Heart right ventricle (tissue), 16 donors: ENCODE measurements at regions not wholly inside any gene's neighbourhood (a gene's known extent, or its start where the extent isn't known, plus 50 kb on each side); places are given as distances from the start of the nearest gene placed in this dataset.

Experiments used
- ATAC-seq, 8 donors: fragments of 200-7000 bp; cut with Tn5 transposase; one replicate each; pipeline ENCODE4 v1.9.1; 2020; ENCODE audit warnings: mild to moderate bottlenecking in 8 of 8, moderate library complexity in 8 of 8, moderate number of reproducible peaks in 1 of 8
- DNase-seq, 2 donors: peaks; one replicate each; pipeline ENCODE4 v3.0.0-alpha.2; 2020
- H3K27ac ChIP-seq, 10 donors: fragments of 200-600 bp; sonication (generic) in 2 of 10; one replicate each; pipeline versions ENCODE4 v1.5.0 to v1.8.0; 2020 to 2022; ENCODE audit warnings: mild to moderate bottlenecking in 3 of 10
- H3K27me3 ChIP-seq, 7 donors: fragments of 200-600 bp; one replicate each; pipeline ENCODE4 v1.8.0; 2021 to 2022; ENCODE audit warnings: mild to moderate bottlenecking in 2 of 7
- H3K36me3 ChIP-seq, 9 donors: fragments of 200-600 bp; sonication (generic) in 1 of 9; one replicate each; pipeline versions ENCODE4 v1.5.0 to v1.8.0; 2020 to 2022; ENCODE audit warnings: mild to moderate bottlenecking in 2 of 9
- H3K4me1 ChIP-seq, 9 donors: fragments of 200-600 bp; sonication (generic) in 1 of 9; one replicate each; pipeline versions ENCODE4 v1.5.0 to v1.8.0; 2020 to 2022; ENCODE audit warnings: mild to moderate bottlenecking in 4 of 9
- H3K4me3 ChIP-seq, 10 donors: fragments of 200-600 bp; sonication (generic) in 2 of 10; one replicate each; pipeline versions ENCODE4 v1.5.0 to v1.8.0; 2020 to 2022; ENCODE audit warnings: mild to moderate bottlenecking in 7 of 10, moderate library complexity in 2 of 10
- H3K9me3 ChIP-seq, 11 donors: fragments of 200-600 bp in 10 of 11; sonication (generic) in 2 of 11; one replicate each; pipeline versions ENCODE4 v1.5.0 to v1.8.0; 2013 to 2022; ENCODE audit warnings: mild to moderate bottlenecking in 2 of 11, control low read depth in 1 of 11, moderate library complexity in 1 of 11
- WGBS, 2 donors: extraction: QIAGEN DNeasy Blood & Tissue Kit; methylation state at CpG; one replicate each; pipeline ENCODE4 v1.1.7; 2013; ENCODE audit warnings: inconsistent platforms in 1 of 2; 5-methylcytosine and 5-hydroxymethylcytosine counted together
- intact Hi-C, 10 donors: fragments of 100-400 bp; cut with DNase I; formaldehyde crosslinking; loops; one replicate each; pipeline versions ENCODE4 v1.11.1 to v1.14.2; 2022
- TF ChIP-seq, protein P1 (sequence below), 9 donors: fragments of 200-600 bp; sonication (generic) in 2 of 9; IDR thresholded peaks; one replicate each; pipeline versions ENCODE4 v1.5.0 to v1.8.0; 2021 to 2022; ENCODE audit warnings: antibody characterized with exemption in 9 of 9, mild to moderate bottlenecking in 5 of 9, moderate library complexity in 1 of 9
- donor health status: Arrhythmogenic right ventricular cardiomyopathy.
- donor health status: ischemic (EF 13 %, LVEDD 7.1; RV severe dilation, severe dysfunction).
- donor health status: healthy with polysubstance abuse.
- donor health status: DM: no; HTN: yes; CAD: no.
- donor health status: DM: no; HTN: no; CAD: no.
- donor health status: ischemic (EF 25% LVEDD 6.9; RV normal size, moderate dysfunction).
- donor health status: ischemic (EF 25% LVEDD 5.7; RV mildly dilated, moderate dysfunction).
- donor health status: healthy.
- donor health status: DM: yes; HTN: yes; CAD: no.
- donor health status: Ischemic cardiomyopathy.
- donor health status: ischemic (EF 35%, LVEDD 5.7; RV mildly dilated, moderate dysfunction).
- donor health status: nonischemic (EF 11% LVEDD 7.7; RV severe dilation, severe dysfunction).
- donor health status: DM: yes; HTN: yes; CAD: no.
- donor health status: PGD.
- donor health status: ischemic (EF 29% LVEDD 5.4; RV normal size, mild dysfunction).
- donor health status: nonischemic (EF 23%, LVEDD 6.1; RV moderate dilation, normal function).

DNA sequence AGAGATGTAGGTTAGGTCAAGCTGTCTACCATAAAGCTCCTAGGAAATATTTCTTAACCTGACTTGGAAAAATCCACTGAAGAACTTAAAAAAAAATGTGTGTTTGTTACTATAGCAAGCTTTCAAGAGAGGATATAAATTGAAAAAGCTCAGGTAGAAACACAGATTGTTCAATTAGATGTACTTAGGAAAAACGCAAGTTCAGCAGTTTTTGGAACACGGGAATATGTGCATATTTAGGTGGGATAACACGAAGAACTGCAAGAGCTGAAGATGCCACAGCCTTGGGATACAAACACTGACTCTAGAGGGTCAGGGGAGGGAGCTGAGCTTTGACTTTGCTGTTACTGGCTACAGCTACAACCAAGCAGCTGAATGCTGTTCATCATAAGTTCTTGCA lies 77.8 kb upstream of the FSHB start:
- no peak for DNase-seq
- H3K27me3 ChIP-seq = no peaks in the 10 kb centered on the region
- H3K4me3 ChIP-seq = no peak overlapping the region
- TF ChIP-seq, protein P1, sequence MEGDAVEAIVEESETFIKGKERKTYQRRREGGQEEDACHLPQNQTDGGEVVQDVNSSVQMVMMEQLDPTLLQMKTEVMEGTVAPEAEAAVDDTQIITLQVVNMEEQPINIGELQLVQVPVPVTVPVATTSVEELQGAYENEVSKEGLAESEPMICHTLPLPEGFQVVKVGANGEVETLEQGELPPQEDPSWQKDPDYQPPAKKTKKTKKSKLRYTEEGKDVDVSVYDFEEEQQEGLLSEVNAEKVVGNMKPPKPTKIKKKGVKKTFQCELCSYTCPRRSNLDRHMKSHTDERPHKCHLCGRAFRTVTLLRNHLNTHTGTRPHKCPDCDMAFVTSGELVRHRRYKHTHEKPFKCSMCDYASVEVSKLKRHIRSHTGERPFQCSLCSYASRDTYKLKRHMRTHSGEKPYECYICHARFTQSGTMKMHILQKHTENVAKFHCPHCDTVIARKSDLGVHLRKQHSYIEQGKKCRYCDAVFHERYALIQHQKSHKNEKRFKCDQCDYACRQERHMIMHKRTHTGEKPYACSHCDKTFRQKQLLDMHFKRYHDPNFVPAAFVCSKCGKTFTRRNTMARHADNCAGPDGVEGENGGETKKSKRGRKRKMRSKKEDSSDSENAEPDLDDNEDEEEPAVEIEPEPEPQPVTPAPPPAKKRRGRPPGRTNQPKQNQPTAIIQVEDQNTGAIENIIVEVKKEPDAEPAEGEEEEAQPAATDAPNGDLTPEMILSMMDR (IDR thresholded peaks at IDR 0.05) = no peak
- no peak for ATAC-seq
- H3K36me3 ChIP-seq = no peaks in the 10 kb centered on the region
- no peak overlapping the region for H3K27ac ChIP-seq
- peaks cover 0 to 7% (median 0%) of the 10 kb centered on the region in 9 donors for H3K4me1 ChIP-seq
- WGBS, 2 donors = 82 to 86% methylated on average over 3 of the region's 3 CpGs
- H3K9me3 ChIP-seq = no peaks in the 10 kb centered on the region
- intact Hi-C loops = no loop called here

DNA sequence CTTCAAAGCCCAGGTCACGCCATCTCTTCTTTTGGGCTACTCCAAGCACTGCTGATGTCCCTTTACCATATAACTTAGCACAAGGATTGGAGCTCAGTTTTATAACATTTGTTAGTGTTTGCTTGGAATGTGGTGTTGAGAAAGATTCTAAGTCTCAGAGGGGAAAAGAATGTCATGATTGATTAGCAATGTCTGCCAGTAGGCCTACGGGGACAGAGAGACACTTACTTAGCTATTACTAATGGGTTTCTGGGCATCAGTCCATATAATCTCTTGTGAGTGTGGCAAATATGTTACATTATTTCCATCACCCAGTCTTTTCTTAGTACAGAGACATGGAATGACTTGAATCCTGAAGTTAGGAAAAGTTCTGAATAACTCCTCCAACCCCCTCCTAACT lies 75.4 kb upstream of the FSHB start:
- 70 to 80% methylated on average over 2 of the region's 2 CpGs for WGBS, 2 donors
- H3K4me1 ChIP-seq = peaks cover 0 to 4% (median 0%) of the 10 kb centered on the region in 9 donors
- no peaks in the 10 kb centered on the region for H3K36me3 ChIP-seq
- intact Hi-C loops = no loop called here
- peaks cover 0 to 3% (median 0%) of the 10 kb centered on the region in 7 donors for H3K27me3 ChIP-seq
- no peak for DNase-seq
- H3K4me3 ChIP-seq = no peak overlapping the region
- H3K27ac ChIP-seq = no peak overlapping the region
- TF ChIP-seq, protein P1 (IDR thresholded peaks at IDR 0.05) = no peak
- ATAC-seq = peak in 1 of 8 donors; percentile 25
- no peaks in the 10 kb centered on the region for H3K9me3 ChIP-seq

DNA sequence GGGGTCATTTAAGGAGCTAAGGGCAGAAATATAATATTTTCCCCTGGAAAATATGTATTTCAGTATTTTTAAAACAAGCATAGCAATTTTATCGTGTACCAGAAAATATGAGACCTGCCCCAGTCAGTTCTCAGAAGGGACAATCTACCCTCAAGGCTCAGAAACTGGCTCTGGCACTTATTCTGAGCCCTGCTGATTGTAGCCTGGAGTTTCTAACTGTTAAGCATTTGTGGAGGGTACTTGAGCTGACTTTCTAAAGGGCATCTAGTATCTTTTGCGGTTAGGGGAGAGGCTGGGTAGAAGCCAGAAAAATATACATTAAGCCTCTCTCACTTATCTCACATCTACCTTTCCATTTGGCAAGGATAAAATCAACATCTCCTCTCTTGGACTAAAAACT lies 71.3 kb upstream of the FSHB start:
- H3K36me3 ChIP-seq = no peaks in the 10 kb centered on the region
- no peak for ATAC-seq
- WGBS, 2 donors = 59 to 76% methylated on average over 2 of the region's 2 CpGs

DNA sequence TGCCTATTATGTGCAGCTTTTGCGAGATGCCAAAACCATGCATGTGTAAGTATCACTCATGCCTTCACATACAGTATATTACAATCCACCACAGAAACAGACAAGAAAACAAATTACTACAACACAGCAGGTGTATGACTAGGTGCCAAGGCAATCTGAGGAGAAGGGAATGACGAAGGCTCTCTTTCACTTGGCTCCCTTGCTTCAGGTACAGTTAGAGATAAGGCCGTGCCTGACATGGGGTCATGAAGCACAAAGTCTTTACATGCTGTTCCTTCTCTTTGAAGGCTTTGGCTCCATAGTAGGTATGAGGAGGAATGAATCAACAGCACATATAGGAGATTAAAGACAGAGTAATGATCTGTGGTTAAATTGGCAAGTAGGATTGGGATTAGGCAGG lies 65.2 kb upstream of the FSHB start:
- WGBS, 2 donors = 83 to 89% methylated on average over 3 of the region's 3 CpGs
- TF ChIP-seq, protein P1 (IDR thresholded peaks at IDR 0.05) = no peak

More for the DNA sequence above, 71.3 kb upstream of the FSHB start:
- Histone ChIP-seq H3K4me1 (peaks cover 0 to 4% (median 0%) of the 10 kb centered on the region in 9 donors), H3K27me3 (peaks cover 0 to 3% (median 0%) of the 10 kb centered on the region in 7 donors), H3K9me3 (no peaks in the 10 kb centered on the region), H3K27ac (no peak overlapping the region), H3K4me3 (no peak overlapping the region)
- TF ChIP-seq, protein P1 (IDR thresholded peaks at IDR 0.05) = no peak
- DNase-seq = no peak
- intact Hi-C loops = no loop called here

More for the DNA sequence above, 65.2 kb upstream of the FSHB start:
- no peaks in the 10 kb centered on the region for H3K9me3 ChIP-seq
- DNase-seq (no peak), ATAC-seq (no peak)
- no peaks in the 10 kb centered on the region for H3K36me3 ChIP-seq
- no peaks in the 10 kb centered on the region for H3K27me3 ChIP-seq
- intact Hi-C loops = no loop called here
- no peak overlapping the region for H3K4me3 ChIP-seq
- no peak overlapping the region for H3K27ac ChIP-seq
- no peaks in the 10 kb centered on the region for H3K4me1 ChIP-seq
